ENCODE measurements at regions not wholly inside any gene's neighbourhood (a gene's known extent, or its start where the extent isn't known, plus 50 kb on each side); places are given as distances from the start of the nearest gene placed in this dataset.

DNA sequence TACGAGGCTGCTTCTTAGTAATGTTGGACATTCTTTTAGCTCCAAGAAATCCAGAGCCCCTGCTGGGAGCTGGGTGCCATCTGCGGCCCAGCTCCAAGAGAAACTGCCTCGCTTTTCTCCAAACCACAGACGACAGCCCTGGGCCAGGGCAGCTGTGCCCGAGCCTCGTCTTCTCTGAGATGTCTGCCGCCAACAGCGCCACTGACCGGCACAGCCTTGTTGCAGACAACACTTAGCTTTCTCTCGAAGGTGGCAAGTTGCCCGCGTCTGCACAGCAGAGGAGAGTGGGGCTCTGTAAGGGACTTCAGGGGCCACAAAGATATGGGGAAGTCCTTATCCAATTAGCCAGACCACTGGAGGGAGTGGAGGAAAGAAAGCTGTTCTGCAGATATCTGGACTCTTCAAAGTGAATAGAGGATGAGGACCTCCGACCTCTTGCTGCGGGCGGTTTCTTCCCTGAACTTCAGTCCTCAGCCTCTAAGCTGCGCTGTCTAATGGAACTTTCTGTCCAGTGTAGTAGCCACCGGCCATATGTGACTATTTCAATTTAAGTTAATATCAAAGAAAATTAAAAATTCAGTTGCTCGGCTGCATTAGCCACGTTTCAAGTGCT is 63.9 kb upstream of the DISP3 start:
- DNase-seq: no peak

DNA sequence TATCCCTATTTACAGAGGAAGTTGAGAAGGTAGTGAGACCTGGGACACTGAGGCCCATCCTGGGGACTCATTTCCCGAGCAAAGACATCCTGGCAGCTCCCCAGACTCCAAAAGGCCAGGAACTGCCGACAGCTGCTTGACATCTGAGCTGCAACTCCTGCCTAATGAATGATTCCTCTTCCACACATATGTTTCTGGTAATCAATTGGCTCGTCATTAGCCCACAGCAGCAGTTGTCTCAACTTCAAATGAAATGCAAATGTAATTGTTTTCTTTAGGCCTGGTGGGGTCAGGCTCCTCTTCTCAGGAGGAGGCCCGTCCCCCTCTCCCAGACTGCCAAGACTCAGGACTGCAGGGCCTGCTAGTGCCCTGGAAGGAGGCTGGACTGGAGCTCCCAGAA is 61.8 kb upstream of the DISP3 start:
- no peak for DNase-seq

DNA sequence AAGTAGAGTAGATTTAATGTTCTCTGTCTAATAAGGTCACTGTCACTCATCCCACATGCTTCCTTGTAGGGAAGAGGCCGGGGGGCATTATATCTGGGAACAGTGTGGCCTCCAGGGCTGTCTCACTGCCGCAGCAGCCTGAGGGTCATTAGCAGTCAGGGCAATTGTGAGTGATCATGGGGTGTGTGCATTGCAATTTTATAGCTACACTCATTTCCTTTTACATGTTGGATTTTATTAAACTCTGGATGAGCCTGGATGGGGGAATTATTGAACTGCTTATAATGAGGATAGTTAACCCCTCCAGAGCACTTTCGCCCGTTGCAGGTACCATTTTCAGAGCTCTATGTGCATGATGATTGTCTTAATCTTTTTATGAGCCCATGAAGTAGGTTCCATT is 60.9 kb upstream of the DISP3 start:
- DNase-seq: no peak

DNA sequence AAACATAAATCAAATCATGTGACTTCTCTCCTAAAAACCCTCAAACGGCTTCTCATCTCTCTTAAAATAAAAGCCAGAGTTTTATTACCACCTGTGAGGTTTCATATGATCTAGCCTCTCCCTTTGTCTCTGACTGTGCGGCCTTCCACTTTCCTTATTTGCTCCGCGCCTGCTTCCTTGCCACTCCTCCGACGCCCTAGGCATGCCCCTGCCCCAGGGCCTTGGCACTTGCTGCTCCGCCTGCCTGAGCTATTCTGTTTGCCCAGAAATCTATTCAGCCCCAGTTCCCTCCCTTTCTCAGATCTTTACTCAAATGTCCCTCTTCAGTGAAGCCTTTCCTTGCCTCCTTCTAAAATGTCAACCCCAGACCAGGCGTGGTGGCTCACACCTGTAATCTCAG is 57.5 kb upstream of the DISP3 start:
- DNase-seq: no peak

GRCh38 chr1:11422686-11423085 is 56.3 kb upstream of the DISP3 start:
- no peak for DNase-seq

GRCh38 chr1:11426617-11427016 is 52.3 kb upstream of the DISP3 start:
- DNase-seq: no peak

DNA sequence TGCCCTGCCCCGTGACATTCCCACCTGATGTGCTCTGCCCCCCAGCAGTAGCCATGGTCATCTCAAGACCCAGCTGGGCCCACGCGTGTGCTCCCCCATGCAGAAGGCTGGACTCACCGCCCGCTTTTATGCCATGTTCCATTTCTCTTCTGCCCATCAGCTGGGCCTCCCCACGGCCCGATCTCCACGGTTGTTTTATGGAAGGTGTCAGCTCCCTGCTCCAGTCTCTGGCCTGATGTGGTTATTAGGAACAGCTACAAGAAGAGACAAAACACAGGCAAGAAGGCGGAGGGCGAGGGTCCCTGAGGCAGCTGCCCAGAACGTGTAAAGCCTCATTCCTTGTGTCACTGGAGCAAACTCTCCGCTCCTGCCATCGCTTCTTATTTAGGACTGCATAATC is 50.2 kb upstream of the DISP3 start:
- no peak for DNase-seq

Measured in NCI-H2029 (cell line).